Endothelial cell of umbilical vein (primary cell): ENCODE measurements at regions not wholly inside any gene's neighbourhood (a gene's known extent, or its start where the extent isn't known, plus 50 kb on each side); places are given as distances from the start of the nearest gene placed in this dataset.

Experiments used
- BruUV-seq: library from RNA; stranded (reverse); fragments of 400-500 nt; replicated peaks from 2 replicates; lab custom pipeline; 2021; lab: Mats Ljungman, UMichigan
- CTCF ChIA-PET: fragments of 300-600, 350-600 bp; sonication (Branson Sonifier 250); formaldehyde crosslinking; loops from one replicate; lab custom pipeline; 2021; ENCODE audit warnings: antibody characterized with exemption, inconsistent platforms; lab: Charles Lee
- POLR2A ChIA-PET: fragments of 300-600, 350-600 bp; sonication (Branson Sonifier 250); formaldehyde crosslinking; loops from one replicate; lab custom pipeline; 2021; ENCODE audit warnings: antibody characterized with exemption, inconsistent platforms; lab: Charles Lee
- DNase-seq: peaks from one replicate; pipeline ENCODE4 v3.0.0-alpha.2; 2011; ENCODE audit warnings: low read depth, low spot score
- FAIRE-seq: peaks from 2 replicates; lab custom pipeline; 2011; peaks lifted over from hg19 to GRCh38; lab: Jason Lieb, UNC
- H2AFZ ChIP-seq: 2 replicates; pipeline ENCODE4 v1.6.0; 2012; ENCODE audit warnings: low read depth, low read length, control low read depth, inconsistent platforms
- H3K27ac ChIP-seq: 2 replicates; pipeline ENCODE4 v1.5.1; 2011; ENCODE audit warnings: low read depth, mild to moderate bottlenecking, control low read depth, low read length, moderate library complexity; ENCODE audit not compliant: insufficient read depth
- H3K27me3 ChIP-seq, 2 experiments: 2 replicates each; pipeline versions ENCODE4 v1.6.0 to v1.6.1; 2011; ENCODE audit warnings: low read length in 2 of 2, mixed read lengths in 1 of 2; ENCODE audit not compliant: control insufficient read depth in 2 of 2, insufficient read depth in 2 of 2
- H3K36me3 ChIP-seq, 2 experiments: 2 replicates in 1 of 2; 3 replicates in 1 of 2; pipeline ENCODE4 v1.5.1; 2011; ENCODE audit warnings: low read length in 2 of 2, mild to moderate bottlenecking in 1 of 2, moderate library complexity in 1 of 2; ENCODE audit not compliant: control insufficient read depth in 2 of 2, insufficient read depth in 2 of 2; ENCODE audit errors: extremely low read depth in 1 of 2
- H3K4me1 ChIP-seq: 3 replicates; pipeline ENCODE4 v1.5.1; 2011; ENCODE audit warnings: mild to moderate bottlenecking, low read length; ENCODE audit not compliant: control insufficient read depth, insufficient read depth; ENCODE audit errors: extremely low read depth
- H3K4me2 ChIP-seq: 2 replicates; pipeline ENCODE4 v1.6.1; 2011; ENCODE audit warnings: low read length, control low read depth, mixed read lengths; ENCODE audit not compliant: insufficient read depth
- H3K4me3 ChIP-seq, 3 experiments: fragments of 200-600 bp in 1 of 3; sonication (generic), shearing (Covaris generic) in 1 of 3; replicated peaks in 1 of 3; 2 replicates each; pipeline ENCODE4 v1.5.1; 2011 to 2016; ENCODE audit warnings: control low read depth in 3 of 3, low read length in 3 of 3, mild to moderate bottlenecking in 2 of 3, inconsistent platforms in 1 of 3, low read depth in 1 of 3, moderate library complexity in 1 of 3; ENCODE audit not compliant: insufficient read depth in 1 of 3
- H3K79me2 ChIP-seq: 2 replicates; pipeline ENCODE4 v1.6.0; 2012; ENCODE audit warnings: low read length, inconsistent platforms; ENCODE audit not compliant: control insufficient read depth, insufficient read depth
- H3K9ac ChIP-seq: replicated peaks from 2 replicates; pipeline ENCODE3; 2011; ENCODE audit warnings: low read length, control low read depth; ENCODE audit not compliant: insufficient read depth; ENCODE audit errors: extremely low read depth
- H3K9me1 ChIP-seq: replicated peaks from 3 replicates; pipeline ENCODE4 v1.6.0; 2011; ENCODE audit warnings: mild to moderate bottlenecking, low read length; ENCODE audit not compliant: control insufficient read depth, insufficient read depth; ENCODE audit errors: extremely low read depth
- H3K9me3 ChIP-seq: replicated peaks from 2 replicates; pipeline ENCODE4 v1.5.1; 2012; ENCODE audit warnings: low read length, inconsistent platforms; ENCODE audit not compliant: control insufficient read depth, insufficient read depth
- H4K20me1 ChIP-seq: replicated peaks from 2 replicates; pipeline ENCODE3; 2011; ENCODE audit warnings: mild to moderate bottlenecking, low read length; ENCODE audit not compliant: control insufficient read depth, insufficient read depth; ENCODE audit errors: extremely low read depth
- EZH2 ChIP-seq: IDR thresholded peaks from 2 replicates; pipeline ENCODE4 v1.6.1; 2012; ENCODE audit warnings: borderline replicate concordance, low read depth, mild to moderate bottlenecking, moderate library complexity, low read length, inconsistent platforms; ENCODE audit not compliant: severe bottlenecking
- FOS ChIP-seq: IDR thresholded peaks from 2 replicates; pipeline ENCODE4 v1.6.1; 2011; ENCODE audit warnings: mild to moderate bottlenecking, low read length, moderate library complexity, borderline replicate concordance; ENCODE audit not compliant: insufficient read depth
- GATA2 ChIP-seq: IDR thresholded peaks from 2 replicates; pipeline ENCODE4 v1.7.0; 2011; ENCODE audit warnings: low read depth, mild to moderate bottlenecking, moderate library complexity, mixed read lengths, low read length; ENCODE audit not compliant: insufficient read length, insufficient read depth
- JUN ChIP-seq: IDR thresholded peaks from 2 replicates; pipeline ENCODE4 v1.6.1; 2011; ENCODE audit warnings: borderline replicate concordance, low read depth; ENCODE audit not compliant: insufficient read length, insufficient read depth
- MAX ChIP-seq: IDR thresholded peaks from 2 replicates; pipeline ENCODE4 v1.6.1; 2011; ENCODE audit not compliant: insufficient read depth, insufficient read length
- MYC ChIP-seq: IDR thresholded peaks from one replicate; pipeline ENCODE4 v1.6.1; 2011; ENCODE audit warnings: mild to moderate bottlenecking, low read depth, low read length
- POLR2A ChIP-seq: IDR thresholded peaks from 2 replicates; pipeline ENCODE4 v1.6.1; 2012; ENCODE audit warnings: low read depth, mild to moderate bottlenecking, control low read depth, low read length
- POLR2AphosphoS5 ChIP-seq: IDR thresholded peaks from 2 replicates; pipeline ENCODE4 v1.6.1; 2012; ENCODE audit warnings: low read depth, mild to moderate bottlenecking, control low read depth, low read length, moderate library complexity; ENCODE audit not compliant: insufficient read depth
- dilution Hi-C: fragments of 300-500 bp; cut with MboI; formaldehyde crosslinking; loops from one replicate; pipeline ENCODE4 v1.15.0; 2019; ENCODE audit warnings: low sequenced_read_pairs; ENCODE audit not compliant: extremely low pct_ligation_motif_present
- intact Hi-C: fragments of 100-400 bp; cut with micrococcal nuclease; formaldehyde crosslinking; loops from one replicate; pipeline ENCODE4 v1.10.0; 2022
- TF ChIP-seq, protein P1 (sequence below), 2 donors: IDR thresholded peaks; 1 replicate in 1 of 2; 2 replicates in 1 of 2; pipeline ENCODE4 v1.5.1; 2011; ENCODE audit warnings: low read length in 2 of 2, mild to moderate bottlenecking in 2 of 2, moderate library complexity in 2 of 2, control low read depth in 1 of 2, inconsistent platforms in 1 of 2, low read depth in 1 of 2; ENCODE audit not compliant: insufficient read depth in 1 of 2; ENCODE audit errors: extremely low read depth in 1 of 2

- Histone ChIP-seq H3K27ac (no peak overlapping the region), H2AFZ (no peak overlapping the region), H3K4me3 (no peak overlapping the region), H4K20me1 (no peaks in the 10 kb centered on the region), H3K9me3 (peaks cover 6% of the 10 kb centered on the region), H3K36me3 (no peaks in the 10 kb centered on the region), H3K27me3 (no peaks in the 10 kb centered on the region), H3K79me2 (no peaks in the 10 kb centered on the region), H3K4me1 (no peaks in the 10 kb centered on the region), H3K4me2 (no peak overlapping the region), H3K9me1 (no peaks in the 10 kb centered on the region), H3K9ac (no peak overlapping the region)
- ChIA-PET CTCF (no interaction called here), POLR2A (no interaction called here)
- no peak for DNase-seq
- dilution Hi-C loops (no loop called here), intact Hi-C loops (no loop called here)
- FAIRE-seq, result no peak
- TF ChIP-seq JUN, result no peak
- no peak for TF ChIP-seq POLR2A
- TF ChIP-seq FOS, result no peak
- TF ChIP-seq, protein P1, sequence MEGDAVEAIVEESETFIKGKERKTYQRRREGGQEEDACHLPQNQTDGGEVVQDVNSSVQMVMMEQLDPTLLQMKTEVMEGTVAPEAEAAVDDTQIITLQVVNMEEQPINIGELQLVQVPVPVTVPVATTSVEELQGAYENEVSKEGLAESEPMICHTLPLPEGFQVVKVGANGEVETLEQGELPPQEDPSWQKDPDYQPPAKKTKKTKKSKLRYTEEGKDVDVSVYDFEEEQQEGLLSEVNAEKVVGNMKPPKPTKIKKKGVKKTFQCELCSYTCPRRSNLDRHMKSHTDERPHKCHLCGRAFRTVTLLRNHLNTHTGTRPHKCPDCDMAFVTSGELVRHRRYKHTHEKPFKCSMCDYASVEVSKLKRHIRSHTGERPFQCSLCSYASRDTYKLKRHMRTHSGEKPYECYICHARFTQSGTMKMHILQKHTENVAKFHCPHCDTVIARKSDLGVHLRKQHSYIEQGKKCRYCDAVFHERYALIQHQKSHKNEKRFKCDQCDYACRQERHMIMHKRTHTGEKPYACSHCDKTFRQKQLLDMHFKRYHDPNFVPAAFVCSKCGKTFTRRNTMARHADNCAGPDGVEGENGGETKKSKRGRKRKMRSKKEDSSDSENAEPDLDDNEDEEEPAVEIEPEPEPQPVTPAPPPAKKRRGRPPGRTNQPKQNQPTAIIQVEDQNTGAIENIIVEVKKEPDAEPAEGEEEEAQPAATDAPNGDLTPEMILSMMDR (IDR thresholded peaks at IDR 0.05; ENCODE audit: extremely low read depth in 1 of 2, insufficient read depth in 1 of 2, low read depth in 1 of 2, low read length in 2 of 2), result no peak
- TF ChIP-seq EZH2, result no peak
- TF ChIP-seq MAX, result no peak
- TF ChIP-seq GATA2, result no peak
- no peak for TF ChIP-seq MYC
- no peak for TF ChIP-seq POLR2AphosphoS5
- BruUV-seq, result no TSS peak
Observed at GRCh38 chr16:35795361-35796029, 2336.1 kb downstream of the TP53TG3F start.
